HCT116 (cell line): ENCODE measurements at regions not wholly inside any gene's neighbourhood (a gene's known extent, or its start where the extent isn't known, plus 50 kb on each side); places are given as distances from the start of the nearest gene placed in this dataset.

ENCODE experiments used
- ATAC-seq: fragments of 200-7000 bp; cut with Tn5 transposase; 2 replicates; pipeline ENCODE4 v1.9.1; 2020; ENCODE audit warnings: mild to moderate bottlenecking, moderate library complexity
- BruUV-seq: library from RNA; stranded (reverse); fragments of 400-500 nt; replicated peaks from 2 replicates; lab custom pipeline; 2021; lab: Mats Ljungman, UMichigan
- CTCF ChIA-PET: fragments of 300-600 bp; sonication (Branson Sonifier 250); formaldehyde crosslinking; loops from one replicate; lab custom pipeline; 2021; ENCODE audit warnings: antibody characterized with exemption; lab: Charles Lee
- POLR2A ChIA-PET: fragments of 300-600, 350-600 bp; sonication (Branson Sonifier 250); formaldehyde crosslinking; loops from one replicate; lab custom pipeline; 2021; ENCODE audit warnings: antibody characterized with exemption; lab: Charles Lee
- RAD21 ChIA-PET, 2 experiments: fragments of 300-600 bp; sonication (Branson Sonifier 250); formaldehyde crosslinking; loops; one replicate each; lab custom pipeline; 2023; ENCODE audit warnings: low total read pairs in 2 of 2; ENCODE audit not compliant: uncharacterized antibody in 2 of 2, unreplicated experiment in 2 of 2, low non-redundant PET in 1 of 2; lab: Charles Lee
- DNase-seq: peaks from one replicate; pipeline ENCODE4 v3.0.0-alpha.2; 2010; ENCODE audit warnings: low read depth, low spot score
- H2AFZ ChIP-seq: fragments of 200-600 bp; shearing (Covaris generic), sonication (generic); 2 replicates; pipeline ENCODE4 v1.6.1; 2017; ENCODE audit warnings: low read depth, mixed run types, mixed read lengths, antibody characterized with exemption, low read length; ENCODE audit not compliant: poor library complexity, severe bottlenecking
- H3K27ac ChIP-seq: 2 replicates; pipeline ENCODE4 v1.5.1; 2012; ENCODE audit warnings: low read depth, low read length
- H3K27me3 ChIP-seq: fragments of 200-600 bp; sonication (generic); 2 replicates; pipeline ENCODE4 v1.6.1; 2016; ENCODE audit warnings: mixed run types, low read length, mixed read lengths; ENCODE audit not compliant: insufficient read depth
- H3K36me3 ChIP-seq, 2 experiments: fragments of 200-500 bp in 1 of 2; fragments of 200-600 bp in 1 of 2; sonication (Bioruptor generic) in 1 of 2; sonication (generic) in 1 of 2; 2 replicates each; pipeline versions ENCODE4 v1.5.1 to v1.6.1; 2014 to 2016; ENCODE audit warnings: low read length in 2 of 2, inconsistent platforms in 1 of 2, mixed read lengths in 1 of 2, mixed run types in 1 of 2; ENCODE audit not compliant: insufficient read depth in 2 of 2, control insufficient read depth in 1 of 2
- H3K4me1 ChIP-seq, 2 experiments: fragments of 200-600 bp in 1 of 2; sonication (generic) in 1 of 2; 2 replicates each; pipeline versions ENCODE4 v1.5.1 to v1.6.1; 2012 to 2017; ENCODE audit warnings: low read length in 2 of 2, inconsistent platforms in 1 of 2, mild to moderate bottlenecking in 1 of 2, mixed read lengths in 1 of 2, mixed run types in 1 of 2, moderate library complexity in 1 of 2; ENCODE audit not compliant: insufficient read depth in 2 of 2, control insufficient read depth in 1 of 2
- H3K4me2 ChIP-seq: fragments of 200-600 bp; sonication (generic); 2 replicates; pipeline ENCODE4 v1.6.1; 2017; ENCODE audit warnings: mixed run types, low read length, mixed read lengths
- H3K4me3 ChIP-seq, 2 experiments: fragments of 200-600 bp in 1 of 2; sonication (generic) in 1 of 2; replicated peaks in 1 of 2; 2 replicates each; pipeline ENCODE4 v1.5.1; 2011 to 2016; ENCODE audit warnings: low read length in 2 of 2, control low read depth in 1 of 2, low read depth in 1 of 2, mild to moderate bottlenecking in 1 of 2, mixed read lengths in 1 of 2, mixed run types in 1 of 2
- H3K79me2 ChIP-seq: fragments of 200-600 bp; sonication (generic); 2 replicates; pipeline ENCODE4 v1.6.1; 2017; ENCODE audit warnings: mild to moderate bottlenecking, mixed run types, low read length, moderate library complexity, mixed read lengths; ENCODE audit not compliant: insufficient read depth
- H3K9ac ChIP-seq: fragments of 200-600 bp; sonication (generic); 2 replicates; pipeline ENCODE4 v1.6.1; 2016; ENCODE audit warnings: low read length, mixed read lengths
- H3K9me2 ChIP-seq: fragments of 200-600 bp; sonication (generic), shearing (Covaris generic); 2 replicates; pipeline ENCODE4 v1.6.1; 2017; ENCODE audit warnings: mixed run types, mild to moderate bottlenecking, moderate library complexity; ENCODE audit not compliant: insufficient read depth
- H3K9me3 ChIP-seq, 2 experiments: fragments of 200-500 bp in 1 of 2; fragments of 200-600 bp in 1 of 2; sonication (Bioruptor generic) in 1 of 2; sonication (generic) in 1 of 2; 2 replicates each; pipeline ENCODE4 v1.6.1; 2014 to 2017; ENCODE audit warnings: low read length in 2 of 2, mixed read lengths in 2 of 2, inconsistent platforms in 1 of 2, low read depth in 1 of 2, mild to moderate bottlenecking in 1 of 2, mixed run types in 1 of 2, moderate library complexity in 1 of 2; ENCODE audit not compliant: control insufficient read depth in 1 of 2, insufficient read depth in 1 of 2
- H4K20me1 ChIP-seq: fragments of 200-600 bp; sonication (generic), shearing (Covaris generic); 2 replicates; pipeline ENCODE4 v1.6.1; 2017; ENCODE audit warnings: mixed run types, mild to moderate bottlenecking, moderate library complexity; ENCODE audit not compliant: insufficient read depth
- ELF1 ChIP-seq: IDR thresholded peaks from 2 replicates; pipeline ENCODE4 v1.6.1; 2012; ENCODE audit warnings: low read depth, borderline replicate concordance
- FOSL1 ChIP-seq: IDR thresholded peaks from 2 replicates; pipeline ENCODE4 v1.6.1; 2012; ENCODE audit warnings: low read depth
- SIN3A ChIP-seq: IDR thresholded peaks from 2 replicates; pipeline ENCODE4 v1.6.1; 2012; ENCODE audit warnings: low read depth
- TCF7L2 ChIP-seq: IDR thresholded peaks from 2 replicates; pipeline ENCODE4 v1.7.0; 2011; ENCODE audit warnings: borderline replicate concordance, inconsistent platforms; ENCODE audit not compliant: insufficient read depth, insufficient read length; ENCODE audit errors: extremely low read depth
- intact Hi-C: fragments of 100-400 bp; cut with micrococcal nuclease; formaldehyde crosslinking; loops from 2 replicates; pipeline ENCODE4 v1.10.0; 2022
- TF ChIP-seq, protein P1 (sequence below): IDR thresholded peaks from 2 replicates; pipeline ENCODE4 v1.6.1; 2011; ENCODE audit warnings: mild to moderate bottlenecking, low read length, moderate library complexity; ENCODE audit not compliant: insufficient replicate concordance; ENCODE audit errors: extremely low read depth
- TF ChIP-seq, protein P2 (sequence below), 3 experiments: fragments of 200-600 bp in 1 of 3; sonication (generic) in 1 of 3; IDR thresholded peaks in 2 of 3; conservative IDR thresholded peaks in 1 of 3; 2 replicates each; pipeline ENCODE4 v1.5.1; 2012 to 2017; ENCODE audit warnings: low read depth in 2 of 3, low read length in 2 of 3, antibody characterized with exemption in 1 of 3, borderline replicate concordance in 1 of 3, control low read depth in 1 of 3, mild to moderate bottlenecking in 1 of 3, mixed read lengths in 1 of 3, mixed run types in 1 of 3, moderate library complexity in 1 of 3; ENCODE audit not compliant: insufficient read depth in 1 of 3

DNA sequence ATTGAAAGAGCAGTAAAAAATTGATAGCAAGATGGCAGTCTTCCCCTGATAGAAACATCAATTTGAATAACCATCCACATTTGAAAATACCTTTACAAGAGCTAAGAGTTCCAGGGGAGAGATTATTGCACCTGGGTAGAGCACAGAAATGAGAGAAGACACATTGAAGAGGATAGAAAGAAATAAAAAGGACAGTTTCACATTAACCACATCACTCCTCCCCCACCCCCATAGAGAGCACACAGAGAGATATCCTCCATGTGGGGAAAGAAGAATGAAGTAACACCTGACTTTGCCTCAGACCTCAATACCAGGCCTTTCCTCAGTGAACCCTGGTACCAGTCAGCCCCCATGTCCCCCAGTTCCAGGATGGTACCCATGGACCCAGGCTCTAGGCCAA, 486.7 kb downstream of the FAM181B start:
- Histone ChIP-seq H3K27me3 (no peaks in the 10 kb centered on the region), H3K9ac (no peak overlapping the region), H3K4me3 (no peak overlapping the region), H3K79me2 (no peaks in the 10 kb centered on the region), H3K9me3 (peaks cover 3 to 4% of the 10 kb centered on the region in 2 experiments; a peak in 2 of 4 replicates), H4K20me1 (no peaks in the 10 kb centered on the region; the same call in 1 of the 2 replicates), H3K9me2 (no peaks in the 10 kb centered on the region), H3K27ac (no peak overlapping the region), H3K4me1 (no peaks in the 10 kb centered on the region), H2AFZ (no peak overlapping the region), H3K36me3 (no peaks in the 10 kb centered on the region), H3K4me2 (no peak overlapping the region)
- ChIA-PET CTCF (no interaction called here), POLR2A (no interaction called here), RAD21 (no interaction called here)
- intact Hi-C loops, result no loop called here
- TF ChIP-seq, protein P1, sequence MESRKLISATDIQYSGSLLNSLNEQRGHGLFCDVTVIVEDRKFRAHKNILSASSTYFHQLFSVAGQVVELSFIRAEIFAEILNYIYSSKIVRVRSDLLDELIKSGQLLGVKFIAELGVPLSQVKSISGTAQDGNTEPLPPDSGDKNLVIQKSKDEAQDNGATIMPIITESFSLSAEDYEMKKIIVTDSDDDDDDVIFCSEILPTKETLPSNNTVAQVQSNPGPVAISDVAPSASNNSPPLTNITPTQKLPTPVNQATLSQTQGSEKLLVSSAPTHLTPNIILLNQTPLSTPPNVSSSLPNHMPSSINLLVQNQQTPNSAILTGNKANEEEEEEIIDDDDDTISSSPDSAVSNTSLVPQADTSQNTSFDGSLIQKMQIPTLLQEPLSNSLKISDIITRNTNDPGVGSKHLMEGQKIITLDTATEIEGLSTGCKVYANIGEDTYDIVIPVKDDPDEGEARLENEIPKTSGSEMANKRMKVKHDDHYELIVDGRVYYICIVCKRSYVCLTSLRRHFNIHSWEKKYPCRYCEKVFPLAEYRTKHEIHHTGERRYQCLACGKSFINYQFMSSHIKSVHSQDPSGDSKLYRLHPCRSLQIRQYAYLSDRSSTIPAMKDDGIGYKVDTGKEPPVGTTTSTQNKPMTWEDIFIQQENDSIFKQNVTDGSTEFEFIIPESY, result no peak
- no peak for ATAC-seq
- no peak for DNase-seq
- no TSS peak for BruUV-seq

DNA sequence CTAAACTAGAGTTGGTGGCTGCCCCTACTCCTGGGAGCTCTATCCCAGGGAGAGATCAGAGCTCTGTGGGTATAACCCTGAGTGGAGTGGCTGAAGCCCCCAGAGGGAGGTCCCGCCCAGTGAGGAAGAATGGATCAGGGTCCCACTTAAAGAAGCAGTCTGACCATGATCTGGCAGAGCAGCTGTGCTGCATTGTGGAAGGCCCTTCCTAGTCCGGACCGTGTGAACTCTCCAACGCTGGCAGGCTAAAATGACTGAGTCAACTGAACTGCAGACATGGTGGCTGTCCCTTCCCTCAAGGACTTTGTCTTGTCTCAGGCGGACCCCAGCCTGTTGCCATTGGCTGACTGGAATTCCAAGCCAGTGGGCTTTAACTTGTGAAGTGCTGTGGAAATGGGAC, 494.2 kb downstream of the FAM181B start:
- Histone ChIP-seq H4K20me1 (no peaks in the 10 kb centered on the region; the same call in 1 of the 2 replicates), H3K9me2 (no peaks in the 10 kb centered on the region), H3K4me3 (no peak overlapping the region), H3K9ac (no peak overlapping the region), H3K4me1 (no peaks in the 10 kb centered on the region), H3K9me3 (peaks cover 4 to 5% of the 10 kb centered on the region in 2 experiments; a peak in 2 of 4 replicates), H3K27me3 (no peaks in the 10 kb centered on the region), H2AFZ (no peak overlapping the region), H3K27ac (no peak overlapping the region), H3K4me2 (no peak overlapping the region), H3K79me2 (no peaks in the 10 kb centered on the region), H3K36me3 (no peaks in the 10 kb centered on the region)
- ATAC-seq (no peak), DNase-seq (no peak)
- ChIA-PET RAD21 (no interaction called here), POLR2A (no interaction called here), CTCF (no interaction called here)
- BruUV-seq, result no TSS peak
- intact Hi-C loops, result no loop called here
- no peak for TF ChIP-seq TCF7L2
- TF ChIP-seq, protein P2, sequence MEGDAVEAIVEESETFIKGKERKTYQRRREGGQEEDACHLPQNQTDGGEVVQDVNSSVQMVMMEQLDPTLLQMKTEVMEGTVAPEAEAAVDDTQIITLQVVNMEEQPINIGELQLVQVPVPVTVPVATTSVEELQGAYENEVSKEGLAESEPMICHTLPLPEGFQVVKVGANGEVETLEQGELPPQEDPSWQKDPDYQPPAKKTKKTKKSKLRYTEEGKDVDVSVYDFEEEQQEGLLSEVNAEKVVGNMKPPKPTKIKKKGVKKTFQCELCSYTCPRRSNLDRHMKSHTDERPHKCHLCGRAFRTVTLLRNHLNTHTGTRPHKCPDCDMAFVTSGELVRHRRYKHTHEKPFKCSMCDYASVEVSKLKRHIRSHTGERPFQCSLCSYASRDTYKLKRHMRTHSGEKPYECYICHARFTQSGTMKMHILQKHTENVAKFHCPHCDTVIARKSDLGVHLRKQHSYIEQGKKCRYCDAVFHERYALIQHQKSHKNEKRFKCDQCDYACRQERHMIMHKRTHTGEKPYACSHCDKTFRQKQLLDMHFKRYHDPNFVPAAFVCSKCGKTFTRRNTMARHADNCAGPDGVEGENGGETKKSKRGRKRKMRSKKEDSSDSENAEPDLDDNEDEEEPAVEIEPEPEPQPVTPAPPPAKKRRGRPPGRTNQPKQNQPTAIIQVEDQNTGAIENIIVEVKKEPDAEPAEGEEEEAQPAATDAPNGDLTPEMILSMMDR (IDR thresholded peaks at IDR 0.05 in 2 of 3, conservative IDR thresholded peaks at IDR 0.05 in 1 of 3; ENCODE audit: borderline replicate concordance in 1 of 3, insufficient read depth in 1 of 3, low read depth in 2 of 3, low read length in 2 of 3), result no peak
- TF ChIP-seq SIN3A, result no peak
- TF ChIP-seq FOSL1, result no peak
- TF ChIP-seq, protein P1, result no peak
- no peak for TF ChIP-seq ELF1
